C4-2B (cell line): ENCODE measurements at regions not wholly inside any gene's neighbourhood (a gene's known extent, or its start where the extent isn't known, plus 50 kb on each side); places are given as distances from the start of the nearest gene placed in this dataset.

Source experiments
- H3K27ac ChIP-seq: fragments of 450-650 bp; 2 replicates; pipeline ENCODE4 v1.5.1; 2017
- ZFX ChIP-seq: fragments of 450-650 bp; IDR thresholded peaks from 2 replicates; pipeline ENCODE4 v1.6.1; 2017
- TF ChIP-seq, protein P1 (sequence below): fragments of 450-650 bp; conservative IDR thresholded peaks from 2 replicates; pipeline ENCODE4 v1.5.1; 2017; ENCODE audit warnings: mild to moderate bottlenecking

DNA sequence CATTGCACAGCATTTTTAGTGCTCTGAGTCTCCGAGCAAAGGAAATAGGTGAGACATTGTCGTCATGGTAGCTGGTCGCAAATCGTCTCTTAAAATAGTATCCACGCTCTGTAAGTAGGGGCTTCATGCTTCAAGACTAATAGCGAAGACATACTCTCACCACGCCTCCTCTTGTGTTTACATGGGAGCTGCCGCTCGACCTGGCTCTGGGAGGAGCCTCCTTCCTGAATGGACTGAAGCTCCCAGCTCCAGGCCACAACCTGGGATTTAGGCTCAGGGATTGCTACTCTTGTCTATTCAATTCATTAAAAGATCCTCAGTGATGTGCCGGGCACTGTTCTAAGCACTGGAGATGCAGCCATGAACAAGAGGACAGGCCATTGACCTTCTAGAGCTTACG lies 196.1 kb upstream of the GALNT17 start:
- H3K27ac ChIP-seq, result no peak overlapping the region
- TF ChIP-seq, protein P1, sequence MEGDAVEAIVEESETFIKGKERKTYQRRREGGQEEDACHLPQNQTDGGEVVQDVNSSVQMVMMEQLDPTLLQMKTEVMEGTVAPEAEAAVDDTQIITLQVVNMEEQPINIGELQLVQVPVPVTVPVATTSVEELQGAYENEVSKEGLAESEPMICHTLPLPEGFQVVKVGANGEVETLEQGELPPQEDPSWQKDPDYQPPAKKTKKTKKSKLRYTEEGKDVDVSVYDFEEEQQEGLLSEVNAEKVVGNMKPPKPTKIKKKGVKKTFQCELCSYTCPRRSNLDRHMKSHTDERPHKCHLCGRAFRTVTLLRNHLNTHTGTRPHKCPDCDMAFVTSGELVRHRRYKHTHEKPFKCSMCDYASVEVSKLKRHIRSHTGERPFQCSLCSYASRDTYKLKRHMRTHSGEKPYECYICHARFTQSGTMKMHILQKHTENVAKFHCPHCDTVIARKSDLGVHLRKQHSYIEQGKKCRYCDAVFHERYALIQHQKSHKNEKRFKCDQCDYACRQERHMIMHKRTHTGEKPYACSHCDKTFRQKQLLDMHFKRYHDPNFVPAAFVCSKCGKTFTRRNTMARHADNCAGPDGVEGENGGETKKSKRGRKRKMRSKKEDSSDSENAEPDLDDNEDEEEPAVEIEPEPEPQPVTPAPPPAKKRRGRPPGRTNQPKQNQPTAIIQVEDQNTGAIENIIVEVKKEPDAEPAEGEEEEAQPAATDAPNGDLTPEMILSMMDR, result no peak
- TF ChIP-seq ZFX, result no peak

DNA sequence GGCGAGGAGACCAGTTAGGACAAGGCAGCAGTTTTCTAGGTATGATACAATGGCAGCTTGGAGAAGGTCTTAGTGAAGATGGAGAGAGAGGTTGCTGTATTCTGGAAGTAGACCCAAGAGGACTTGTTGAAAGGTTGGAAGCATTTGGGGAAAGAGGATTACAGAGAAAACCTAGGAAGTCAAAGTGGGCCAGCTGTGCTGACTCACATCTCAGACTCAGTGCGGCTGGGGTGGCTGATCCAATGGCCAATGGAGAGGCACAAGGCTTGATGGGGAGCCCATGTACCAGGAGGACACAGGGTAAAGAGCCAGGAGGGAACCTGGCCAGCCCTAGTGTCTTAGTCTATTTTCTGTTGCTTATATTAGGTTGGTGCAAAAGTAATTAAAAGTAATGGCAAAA lies 194.5 kb upstream of the GALNT17 start:
- TF ChIP-seq, protein P1, result no peak
- TF ChIP-seq ZFX, result no peak
- H3K27ac ChIP-seq, result no peak overlapping the region

DNA sequence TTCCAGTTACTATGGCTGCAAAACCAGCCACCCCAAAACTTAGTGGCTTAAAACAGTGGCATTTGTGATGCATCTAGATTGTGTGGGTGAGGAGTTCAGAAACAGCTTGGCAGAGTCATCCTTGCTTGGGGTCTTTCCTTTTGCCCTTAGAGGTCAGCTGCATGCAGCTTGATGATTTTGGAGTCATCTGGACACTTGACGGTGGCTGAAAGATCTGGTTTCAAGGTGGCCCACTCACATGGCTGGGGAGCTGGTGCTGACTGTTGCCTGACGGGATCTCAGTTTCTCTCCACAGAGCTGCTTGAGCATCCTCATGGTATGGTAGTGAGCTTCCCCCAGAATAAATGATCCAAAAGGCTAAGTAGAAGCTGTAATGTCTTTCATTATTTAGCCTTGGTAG lies 191.3 kb upstream of the GALNT17 start:
- TF ChIP-seq ZFX, result no peak
- TF ChIP-seq, protein P1, result no peak

DNA sequence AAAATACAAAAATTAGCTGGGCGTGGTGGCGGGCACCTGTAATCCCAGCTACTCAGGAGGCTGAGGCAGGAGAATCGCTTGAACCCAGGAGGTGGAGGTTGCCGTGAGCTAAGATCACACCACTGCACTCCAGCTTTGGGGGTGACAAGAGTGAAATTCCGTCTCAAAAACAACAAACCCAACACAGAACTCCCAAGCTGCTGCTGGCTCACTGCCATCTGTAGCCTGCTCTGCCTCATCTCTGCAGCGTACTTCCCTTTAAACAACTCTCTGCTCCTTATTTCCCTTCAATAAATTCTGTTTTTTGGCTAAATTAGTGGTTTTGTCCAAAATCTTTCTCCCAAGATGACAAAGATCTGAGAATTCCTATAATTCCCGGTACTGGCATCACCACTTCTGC lies 189.2 kb upstream of the GALNT17 start:
- no peak overlapping the region for H3K27ac ChIP-seq
- TF ChIP-seq ZFX, result no peak
- TF ChIP-seq, protein P1, result no peak

More for the DNA sequence above, 191.3 kb upstream of the GALNT17 start:
- no peak overlapping the region for H3K27ac ChIP-seq

DNA sequence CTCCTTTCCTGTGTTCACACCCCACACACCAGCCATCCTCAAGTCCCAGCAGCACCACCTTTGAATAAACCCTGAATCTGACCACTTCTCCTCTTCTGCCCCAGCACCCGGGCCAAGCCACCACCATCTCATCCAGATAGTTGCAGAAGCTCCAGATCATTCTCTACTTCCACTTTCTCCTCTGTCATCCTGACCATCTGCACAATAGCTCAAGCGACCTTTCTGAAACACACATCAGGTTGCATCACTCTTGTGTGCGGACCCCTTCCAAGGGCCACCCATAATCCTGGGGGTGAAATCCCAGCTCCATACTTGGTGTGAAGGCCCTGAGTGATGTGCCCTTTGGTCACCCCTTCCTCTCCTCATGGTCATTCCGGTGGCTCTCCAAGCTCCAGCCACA lies 187.4 kb upstream of the GALNT17 start:
- no peak for TF ChIP-seq ZFX
- TF ChIP-seq, protein P1, result no peak

DNA sequence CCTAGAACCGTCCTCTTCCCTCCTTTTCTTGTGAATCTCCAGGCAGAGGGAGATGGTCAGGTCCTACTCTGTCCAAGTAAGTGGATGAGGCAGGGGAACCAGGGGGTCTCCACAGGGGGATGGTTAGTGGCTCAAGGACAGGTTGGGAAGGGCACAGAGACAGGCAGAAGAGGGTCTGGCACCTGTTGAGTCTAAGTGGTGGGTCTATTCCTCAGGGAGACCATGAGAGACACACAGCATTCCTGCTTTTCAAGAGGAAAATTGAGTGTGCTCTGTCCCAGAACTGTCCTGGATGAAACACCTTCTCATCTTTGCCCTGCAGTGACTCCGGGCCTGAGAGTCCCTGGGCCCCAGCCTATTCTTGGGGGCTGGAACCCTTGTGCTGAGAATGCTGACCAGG lies 184.8 kb upstream of the GALNT17 start:
- no peak overlapping the region for H3K27ac ChIP-seq
- TF ChIP-seq, protein P1, result no peak
- no peak for TF ChIP-seq ZFX

More for the DNA sequence above, 187.4 kb upstream of the GALNT17 start:
- no peak overlapping the region for H3K27ac ChIP-seq

DNA sequence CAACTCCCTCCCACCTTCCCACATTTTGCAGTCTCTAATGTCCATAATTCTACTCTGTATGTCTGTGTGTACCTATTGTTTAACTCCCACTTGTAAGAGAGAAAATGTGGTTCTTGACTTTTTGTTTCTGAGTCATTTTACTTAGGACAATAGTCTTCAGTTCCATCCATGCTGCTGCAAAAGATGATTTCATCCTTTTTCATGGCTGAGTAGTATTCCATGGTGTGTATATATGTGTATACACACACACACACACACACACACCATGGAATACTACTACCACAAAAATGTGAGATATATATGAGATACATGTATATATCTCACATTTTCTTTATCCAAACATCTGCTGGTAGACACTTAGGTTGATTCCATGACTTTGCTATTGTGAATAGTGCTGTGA lies 182.1 kb upstream of the GALNT17 start:
- no peak overlapping the region for H3K27ac ChIP-seq
- TF ChIP-seq ZFX, result no peak

DNA sequence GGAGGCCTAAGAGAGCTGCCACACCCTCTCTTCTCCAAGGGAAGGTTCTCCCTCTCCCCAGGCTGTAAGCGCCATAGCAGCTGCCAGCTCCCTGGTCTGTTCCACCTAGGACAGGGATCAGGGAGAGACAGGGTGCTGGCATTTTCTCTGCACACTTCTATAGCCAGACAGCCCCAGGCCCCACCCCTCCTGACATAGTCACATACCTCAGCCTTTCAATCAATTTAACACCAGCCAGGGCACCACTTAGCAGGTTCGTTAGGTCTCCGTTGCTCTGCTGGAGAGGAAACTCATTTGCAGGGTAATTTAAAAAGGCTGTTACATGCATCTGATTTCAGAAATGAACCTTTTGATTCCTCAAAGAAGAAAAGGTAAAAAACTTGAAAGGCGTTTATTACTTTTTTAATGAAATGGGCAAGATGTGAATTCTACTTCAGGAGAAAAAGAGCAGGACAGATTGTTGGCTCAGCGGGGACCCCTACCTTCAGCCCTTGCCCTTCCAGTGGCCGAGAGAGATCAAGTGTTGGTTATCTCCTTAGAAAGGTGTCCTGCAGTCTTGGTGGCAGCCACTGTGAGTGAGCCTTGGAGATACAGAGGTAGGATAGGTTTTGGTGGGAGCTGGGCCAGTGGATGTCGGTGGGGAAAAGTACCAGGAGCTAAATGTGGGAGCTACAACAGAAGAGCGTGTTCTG lies 180.5 kb upstream of the GALNT17 start:
- H3K27ac ChIP-seq, result no peak overlapping the region
- TF ChIP-seq ZFX, result no peak
- TF ChIP-seq, protein P1, result no peak
